ENCODE measurements at regions not wholly inside any gene's neighbourhood (a gene's known extent, or its start where the extent isn't known, plus 50 kb on each side); places are given as distances from the start of the nearest gene placed in this dataset.

GRCh38 chr2:188193230-188193629 is 98.4 kb upstream of the GULP1 start:
- no peak for TF ChIP-seq CTCF (IDR thresholded peaks at IDR 0.05; ENCODE audit: low read depth, low read length)
- H3K4me3 ChIP-seq (ENCODE audit: low read depth, low read length) = no peak overlapping the region

- H3K4me3 ChIP-seq (ENCODE audit: low read depth, low read length) = no peak overlapping the region
- no peak for TF ChIP-seq CTCF (IDR thresholded peaks at IDR 0.05; ENCODE audit: low read depth, low read length)
Observed at GRCh38 chr2:188196343-188197008, 95.2 kb upstream of the GULP1 start.

GRCh38 chr2:188199716-188200128 is 92.0 kb upstream of the GULP1 start:
- H3K4me3 ChIP-seq (ENCODE audit: low read depth, low read length) = no peak overlapping the region
- no peak for TF ChIP-seq CTCF (IDR thresholded peaks at IDR 0.05; ENCODE audit: low read depth, low read length)

DNA sequence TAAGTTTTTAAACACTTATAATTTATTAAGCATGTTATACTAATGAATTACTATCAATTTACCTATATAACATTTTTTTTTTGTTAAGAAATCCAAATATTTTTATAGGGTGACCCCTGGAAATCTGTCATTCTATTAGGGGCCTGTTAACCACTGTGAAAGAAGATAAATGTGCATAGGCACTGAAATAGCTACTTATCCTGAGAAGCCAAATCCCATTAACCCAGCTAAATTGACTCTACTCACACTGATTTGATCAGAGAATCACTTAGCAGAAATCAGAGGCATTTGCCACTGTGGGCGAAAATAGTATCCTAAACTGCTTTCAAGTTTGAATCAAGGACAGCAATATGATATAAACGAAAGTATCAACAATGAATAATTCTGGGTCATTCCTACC is 90.0 kb upstream of the GULP1 start:
- H3K4me3 ChIP-seq (ENCODE audit: low read depth, low read length) = no peak overlapping the region
- no peak for TF ChIP-seq CTCF (IDR thresholded peaks at IDR 0.05; ENCODE audit: low read depth, low read length)

DNA sequence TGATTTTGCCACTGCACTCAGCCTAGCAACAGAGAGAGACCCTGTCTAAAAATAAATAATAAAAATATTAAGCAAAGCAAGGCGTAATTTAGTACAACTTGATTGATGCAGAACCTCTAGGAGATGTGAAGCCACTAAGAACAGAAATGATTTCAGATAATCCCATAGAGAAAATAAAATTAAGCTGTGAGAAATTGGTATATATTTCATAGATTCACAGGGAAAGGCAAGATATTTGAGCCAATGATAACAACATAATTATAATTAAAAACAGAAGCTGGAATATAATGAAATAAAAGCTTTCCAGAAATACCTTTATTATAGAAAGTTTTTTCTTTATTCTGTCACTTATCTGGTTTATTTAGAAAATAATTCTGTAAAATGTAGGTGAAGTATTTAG is 88.9 kb upstream of the GULP1 start:
- no peak for TF ChIP-seq CTCF (IDR thresholded peaks at IDR 0.05; ENCODE audit: low read depth, low read length)
- no peak overlapping the region for H3K4me3 ChIP-seq (ENCODE audit: low read depth, low read length)

- H3K4me3 ChIP-seq (ENCODE audit: low read depth, low read length) = no peak overlapping the region
Observed at GRCh38 chr2:188203776-188204175, 87.9 kb upstream of the GULP1 start.

DNA sequence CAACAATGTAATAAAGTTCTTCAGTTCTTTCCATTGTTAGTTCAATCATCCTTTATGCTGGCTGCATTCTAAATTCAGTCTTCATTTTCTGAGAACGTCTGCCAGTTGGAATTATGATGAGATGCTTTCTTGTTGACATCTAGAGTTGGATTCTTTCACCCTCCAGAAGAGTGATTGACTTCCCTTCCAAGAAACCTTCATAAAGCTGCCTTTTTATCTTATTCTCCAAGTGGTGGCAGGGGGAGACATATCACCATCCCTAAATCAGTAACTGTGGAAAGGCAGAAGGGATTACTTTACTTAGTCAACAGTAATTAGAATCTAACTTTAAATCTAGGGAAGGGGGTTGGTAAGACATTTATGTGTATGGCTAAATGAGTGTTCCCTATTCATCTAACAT is 86.8 kb upstream of the GULP1 start:
- no peak for TF ChIP-seq CTCF (IDR thresholded peaks at IDR 0.05; ENCODE audit: low read depth, low read length)
- no peak overlapping the region for H3K4me3 ChIP-seq (ENCODE audit: low read depth, low read length)

More at GRCh38 chr2:188203776-188204175, 87.9 kb upstream of the GULP1 start:
- TF ChIP-seq CTCF (IDR thresholded peaks at IDR 0.05; ENCODE audit: low read depth, low read length) = no peak
